A549 (cell line): ENCODE measurements at regions not wholly inside any gene's neighbourhood (a gene's known extent, or its start where the extent isn't known, plus 50 kb on each side); places are given as distances from the start of the nearest gene placed in this dataset.

Experiments
- ATAC-seq, 2 experiments: fragments of 200-7000 bp in 1 of 2; fragments of >200 bp in 1 of 2; cut with Nextera tagmentation in 1 of 2; cut with Tn5 transposase in 1 of 2; 3 replicates each; pipeline versions ENCODE4 v1.8.0 to v1.9.1; 2018 to 2020; ENCODE audit warnings: mild to moderate bottlenecking in 1 of 2, moderate library complexity in 1 of 2
- CTCF ChIA-PET: fragments of 300-600 bp; sonication (Branson Sonifier 250); formaldehyde crosslinking; extraction: SDS; loops from one replicate; lab custom pipeline; 2021; ENCODE audit warnings: antibody characterized with exemption, inconsistent platforms; lab: Yijun Ruan, JAX
- POLR2A ChIA-PET: fragments of 350-600 bp; formaldehyde crosslinking; extraction: SDS; loops from one replicate; lab custom pipeline; 2021; ENCODE audit warnings: antibody characterized with exemption, inconsistent platforms; lab: Yijun Ruan, JAX
- DNase-seq, 2 experiments: peaks; one replicate each; pipeline versions ENCODE4 v3.0.0 to v3.0.0-alpha.2; 2011 to 2016; ENCODE audit warnings: low read depth in 1 of 2, low spot score in 1 of 2
- FAIRE-seq: peaks from 2 replicates; lab custom pipeline; 2011; peaks lifted over from hg19 to GRCh38; lab: Jason Lieb, UNC
- H3K27ac ChIP-seq, 2 experiments: fragments of >200 bp; sonication (Bioruptor Twin); formaldehyde crosslinking; 3 replicates each; pipeline ENCODE4 v1.5.1; 2016 to 2017
- H3K4me1 ChIP-seq: fragments of >200 bp; sonication (Bioruptor Twin); formaldehyde crosslinking; 3 replicates; pipeline ENCODE4 v1.6.1; 2016
- H3K4me2 ChIP-seq: fragments of >200 bp; sonication (Bioruptor Twin); formaldehyde crosslinking; 3 replicates; pipeline ENCODE4 v1.6.1; 2016
- H3K4me3 ChIP-seq: fragments of >200 bp; sonication (Bioruptor Twin); formaldehyde crosslinking; 3 replicates; pipeline ENCODE4 v1.5.1; 2016
- H3K9me3 ChIP-seq: fragments of >200 bp; sonication (Bioruptor Twin); formaldehyde crosslinking; 3 replicates; pipeline ENCODE4 v1.6.1; 2016
- BHLHE40 ChIP-seq: IDR thresholded peaks from 2 replicates; pipeline ENCODE4 v1.6.1; 2012; ENCODE audit warnings: low read depth, low read length, inconsistent platforms
- CBX2 ChIP-seq: fragments of 200-600 bp; sonication (generic); IDR thresholded peaks from 2 replicates; pipeline ENCODE4 v1.6.1; 2016; ENCODE audit warnings: low read depth, mild to moderate bottlenecking, borderline replicate concordance
- CEBPB ChIP-seq, 2 experiments: fragments of >200 bp in 1 of 2; sonication (Bioruptor Twin) in 1 of 2; formaldehyde crosslinking in 1 of 2; IDR thresholded peaks; 2 replicates each; pipeline ENCODE4 v1.6.1; 2012 to 2016
- CHD2 ChIP-seq: fragments of 150-350 bp; IDR thresholded peaks from 2 replicates; pipeline ENCODE4 v1.6.1; 2014; ENCODE audit warnings: low read length; ENCODE audit not compliant: partially characterized antibody
- CHD4 ChIP-seq: fragments of 200-600 bp; sonication (generic); IDR thresholded peaks from 2 replicates; pipeline ENCODE4 v1.6.1; 2016; ENCODE audit warnings: antibody characterized with exemption, mild to moderate bottlenecking, borderline replicate concordance
- E2F6 ChIP-seq: IDR thresholded peaks from 2 replicates; pipeline ENCODE4 v1.6.1; 2012; ENCODE audit warnings: low read depth, borderline replicate concordance
- EHF ChIP-seq: fragments of 250-450 bp; sonication (Bioruptor Pico); IDR thresholded peaks from 2 replicates; pipeline ENCODE4 v1.5.0; 2020; ENCODE audit warnings: mild to moderate bottlenecking
- ELK1 ChIP-seq: fragments of 150-350 bp; IDR thresholded peaks from 2 replicates; pipeline ENCODE4 v1.6.1; 2014; ENCODE audit warnings: low read depth, mild to moderate bottlenecking, low read length
- ESRRA ChIP-seq: fragments of 150-350 bp; IDR thresholded peaks from 2 replicates; pipeline ENCODE4 v1.6.1; 2014; ENCODE audit warnings: mild to moderate bottlenecking, low read length, borderline replicate concordance
- FOXS1 ChIP-seq: fragments of 250-450 bp; sonication (Bioruptor Pico); IDR thresholded peaks from 2 replicates; pipeline ENCODE4 v1.5.0; 2020; ENCODE audit warnings: mild to moderate bottlenecking, moderate library complexity
- HDAC2 ChIP-seq: fragments of 200-600 bp; sonication (generic); IDR thresholded peaks from 2 replicates; pipeline ENCODE4 v1.6.1; 2016
- HOXB13 ChIP-seq: fragments of 250-450 bp; sonication (Bioruptor Pico); IDR thresholded peaks from 2 replicates; pipeline ENCODE4 v1.5.0; 2020; ENCODE audit warnings: low read depth, mild to moderate bottlenecking, moderate library complexity
- MAZ ChIP-seq: fragments of 150-350 bp; IDR thresholded peaks from 2 replicates; pipeline ENCODE4 v1.6.1; 2014; ENCODE audit warnings: antibody characterized with exemption, low read depth, low read length, borderline replicate concordance
- PHF8 ChIP-seq: fragments of 200-600 bp; sonication (generic); IDR thresholded peaks from 2 replicates; pipeline ENCODE4 v1.6.1; 2016; ENCODE audit warnings: low read depth, mild to moderate bottlenecking, antibody characterized with exemption, moderate library complexity, borderline replicate concordance
- POLR2A ChIP-seq: IDR thresholded peaks from 2 replicates; pipeline ENCODE4 v1.6.1; 2012; ENCODE audit warnings: mild to moderate bottlenecking, low read length
- POLR2AphosphoS2 ChIP-seq: conservative IDR thresholded peaks from 2 replicates; pipeline ENCODE4 v1.6.1; 2012; ENCODE audit warnings: low read length, improper control_type of control experiment, inconsistent platforms
- RARB ChIP-seq: fragments of 250-450 bp; sonication (Bioruptor Pico); IDR thresholded peaks from 2 replicates; pipeline ENCODE4 v1.8.0; 2021; ENCODE audit warnings: mild to moderate bottlenecking, moderate library complexity
- RCOR1 ChIP-seq: fragments of 150-350 bp; IDR thresholded peaks from 2 replicates; pipeline ENCODE4 v1.6.1; 2014; ENCODE audit warnings: antibody characterized with exemption, low read length, low read depth
- RFX5 ChIP-seq: fragments of 450-650 bp; IDR thresholded peaks from 2 replicates; pipeline ENCODE4 v1.7.1; 2014; ENCODE audit warnings: antibody characterized with exemption, mild to moderate bottlenecking, moderate library complexity
- RNF2 ChIP-seq: fragments of 200-600 bp; sonication (generic); IDR thresholded peaks from 2 replicates; pipeline ENCODE4 v1.6.1; 2016; ENCODE audit warnings: low read depth, mild to moderate bottlenecking, antibody characterized with exemption, moderate library complexity, borderline replicate concordance
- TFCP2L1 ChIP-seq: fragments of 250-450 bp; sonication (Bioruptor Pico); IDR thresholded peaks from 2 replicates; pipeline ENCODE4 v1.5.0; 2021; ENCODE audit warnings: mild to moderate bottlenecking
- ZFP36 ChIP-seq: fragments of 450-650 bp; IDR thresholded peaks from 2 replicates; pipeline ENCODE4 v1.6.1; 2014; ENCODE audit warnings: borderline replicate concordance; ENCODE audit not compliant: partially characterized antibody
- ZNF302 ChIP-seq: fragments of 250-450 bp; sonication (Bioruptor Pico); IDR thresholded peaks from 2 replicates; pipeline ENCODE4 v1.9.0; 2021; ENCODE audit warnings: inconsistent platforms, mild to moderate bottlenecking, moderate library complexity
- ZSCAN20 ChIP-seq: fragments of 250-450 bp; sonication (Bioruptor Pico); IDR thresholded peaks from 2 replicates; pipeline ENCODE4 v1.8.0; 2022; ENCODE audit warnings: mild to moderate bottlenecking, moderate library complexity
- WGBS: methylation state at CpG from one replicate; pipeline ENCODE4 v1.1.6; 2017; ENCODE audit errors: missing lambda C conversion rate; 5-methylcytosine and 5-hydroxymethylcytosine counted together
- TF ChIP-seq, protein P1 (sequence below): IDR thresholded peaks from 2 replicates; pipeline ENCODE4 v1.6.1; 2012
- TF ChIP-seq, protein P2 (sequence below): fragments of >200 bp; sonication (Bioruptor Twin); formaldehyde crosslinking; IDR thresholded peaks from 3 replicates; pipeline ENCODE4 v1.5.1; 2016
- TF ChIP-seq, protein P3 (sequence below): fragments of >200 bp; sonication (Bioruptor Twin); formaldehyde crosslinking; IDR thresholded peaks from 3 replicates; pipeline ENCODE4 v1.6.1; 2016

- ATAC-seq, result peak in 1 of 2 experiments; percentile 60; a peak in 3 of 6 replicates
- Histone ChIP-seq H3K27ac (no peak overlapping the region), H3K9me3 (no peaks in the 10 kb centered on the region), H3K4me3 (peak overlapping the region; percentile 32; the same call in 2 of the 3 replicates), H3K4me1 (no peaks in the 10 kb centered on the region), H3K4me2 (peak overlapping the region; percentile 38; the same call in 2 of the 3 replicates)
- TF ChIP-seq CBX2, result no peak
- TF ChIP-seq, protein P1, sequence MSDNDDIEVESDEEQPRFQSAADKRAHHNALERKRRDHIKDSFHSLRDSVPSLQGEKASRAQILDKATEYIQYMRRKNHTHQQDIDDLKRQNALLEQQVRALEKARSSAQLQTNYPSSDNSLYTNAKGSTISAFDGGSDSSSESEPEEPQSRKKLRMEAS, result no peak
- no peak for TF ChIP-seq POLR2A
- no peak for TF ChIP-seq EHF (CRISPR knock-in tag)
- TF ChIP-seq POLR2AphosphoS2, result no peak
- no peak for TF ChIP-seq HOXB13 (CRISPR knock-in tag)
- no peak for TF ChIP-seq TFCP2L1 (CRISPR knock-in tag)
- TF ChIP-seq, protein P2, sequence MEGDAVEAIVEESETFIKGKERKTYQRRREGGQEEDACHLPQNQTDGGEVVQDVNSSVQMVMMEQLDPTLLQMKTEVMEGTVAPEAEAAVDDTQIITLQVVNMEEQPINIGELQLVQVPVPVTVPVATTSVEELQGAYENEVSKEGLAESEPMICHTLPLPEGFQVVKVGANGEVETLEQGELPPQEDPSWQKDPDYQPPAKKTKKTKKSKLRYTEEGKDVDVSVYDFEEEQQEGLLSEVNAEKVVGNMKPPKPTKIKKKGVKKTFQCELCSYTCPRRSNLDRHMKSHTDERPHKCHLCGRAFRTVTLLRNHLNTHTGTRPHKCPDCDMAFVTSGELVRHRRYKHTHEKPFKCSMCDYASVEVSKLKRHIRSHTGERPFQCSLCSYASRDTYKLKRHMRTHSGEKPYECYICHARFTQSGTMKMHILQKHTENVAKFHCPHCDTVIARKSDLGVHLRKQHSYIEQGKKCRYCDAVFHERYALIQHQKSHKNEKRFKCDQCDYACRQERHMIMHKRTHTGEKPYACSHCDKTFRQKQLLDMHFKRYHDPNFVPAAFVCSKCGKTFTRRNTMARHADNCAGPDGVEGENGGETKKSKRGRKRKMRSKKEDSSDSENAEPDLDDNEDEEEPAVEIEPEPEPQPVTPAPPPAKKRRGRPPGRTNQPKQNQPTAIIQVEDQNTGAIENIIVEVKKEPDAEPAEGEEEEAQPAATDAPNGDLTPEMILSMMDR, result no peak
- no peak for TF ChIP-seq RCOR1
- TF ChIP-seq FOXS1 (CRISPR knock-in tag), result no peak
- no peak for TF ChIP-seq RARB (CRISPR knock-in tag)
- no peak for TF ChIP-seq ESRRA
- no peak for TF ChIP-seq ZSCAN20
- no peak for TF ChIP-seq CHD2
- WGBS, result 21% methylated on average over 7 of the region's 7 CpGs
- no peak for DNase-seq
- FAIRE-seq, result no peak
- ChIA-PET POLR2A (no interaction called here), CTCF (interaction anchor here (0.6 to 1.1 kb wide), 3 partner anchors 16 to 187 kb away, joined by 3 read pairs; partner anchors contain the start of gene EIF4E)
These were observed 83.5 kb upstream of the TSPAN5 start for GRCh38 chr4:98741952-98742351.

- TF ChIP-seq RFX5, result no peak
- no peak for TF ChIP-seq BHLHE40
- no peak for TF ChIP-seq PHF8
- no peak for TF ChIP-seq ELK1
- TF ChIP-seq EHF (CRISPR knock-in tag), result no peak
- no peak for TF ChIP-seq ZNF302
- TF ChIP-seq POLR2AphosphoS2, result no peak
- TF ChIP-seq E2F6, result no peak
- TF ChIP-seq MAZ, result no peak
- TF ChIP-seq ZFP36, result no peak
- no peak for TF ChIP-seq CEBPB (IDR thresholded peaks at IDR 0.05)
- ChIA-PET POLR2A (no interaction called here), CTCF (interaction anchor here (1.4 kb wide), 1 partner anchor 51 kb away, joined by 4 read pairs; no protein-coding TSS in a partner anchor)
- ATAC-seq (no peak), FAIRE-seq (no peak), DNase-seq (no peak)
- Histone ChIP-seq H3K4me2 (no peak overlapping the region), H3K4me3 (no peak overlapping the region), H3K9me3 (no peaks in the 10 kb centered on the region), H3K4me1 (no peaks in the 10 kb centered on the region), H3K27ac (no peak overlapping the region)
- 70% methylated on average over 6 of the region's 6 CpGs for WGBS
These were observed 81.3 kb upstream of the TSPAN5 start for GRCh38 chr4:98739751-98740150.

DNA sequence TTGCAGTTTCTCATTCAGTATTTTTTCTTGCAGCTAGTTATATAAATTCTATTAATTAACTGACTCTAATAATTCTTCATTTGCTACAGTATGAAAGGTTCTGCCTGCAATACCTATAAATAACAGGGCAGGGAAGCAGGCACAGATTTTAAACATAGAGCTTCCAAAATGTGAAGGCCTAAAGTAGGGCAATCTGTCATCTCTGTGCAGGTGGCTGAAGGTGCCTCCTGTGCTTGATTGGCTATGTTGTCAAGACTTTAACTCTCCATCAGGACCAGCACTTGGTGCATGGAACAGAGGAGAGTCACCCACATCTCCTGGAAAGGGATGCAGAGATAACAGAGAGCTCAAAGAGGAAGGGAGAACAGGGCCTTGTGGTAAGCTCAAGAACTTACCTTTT lies 75.2 kb upstream of the TSPAN5 start:
- no peak overlapping the region for H3K4me3 ChIP-seq
- FAIRE-seq, result no peak
- H3K9me3 ChIP-seq, result no peaks in the 10 kb centered on the region
- H3K4me1 ChIP-seq, result no peaks in the 10 kb centered on the region
- H3K4me2 ChIP-seq, result no peak overlapping the region
- TF ChIP-seq ESRRA (no peak), CHD4 (no peak), RNF2 (no peak), HDAC2 (no peak), CEBPB (IDR thresholded peaks at IDR 0.05) (no peak)
- TF ChIP-seq, protein P3, sequence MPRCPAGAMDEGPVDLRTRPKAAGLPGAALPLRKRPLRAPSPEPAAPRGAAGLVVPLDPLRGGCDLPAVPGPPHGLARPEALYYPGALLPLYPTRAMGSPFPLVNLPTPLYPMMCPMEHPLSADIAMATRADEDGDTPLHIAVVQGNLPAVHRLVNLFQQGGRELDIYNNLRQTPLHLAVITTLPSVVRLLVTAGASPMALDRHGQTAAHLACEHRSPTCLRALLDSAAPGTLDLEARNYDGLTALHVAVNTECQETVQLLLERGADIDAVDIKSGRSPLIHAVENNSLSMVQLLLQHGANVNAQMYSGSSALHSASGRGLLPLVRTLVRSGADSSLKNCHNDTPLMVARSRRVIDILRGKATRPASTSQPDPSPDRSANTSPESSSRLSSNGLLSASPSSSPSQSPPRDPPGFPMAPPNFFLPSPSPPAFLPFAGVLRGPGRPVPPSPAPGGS, result no peak
- TF ChIP-seq, all 56 proteins: peak for 0
- no peak overlapping the region for H3K27ac ChIP-seq
- no peak for ATAC-seq
- ChIA-PET CTCF (interaction anchor here (0.6 to 1.1 kb wide), 2 partner anchors 12 to 130 kb away, joined by 3 read pairs; no protein-coding TSS in a partner anchor), POLR2A (no interaction called here)
- no peak for DNase-seq
